SH-SY5Y (cell line): ENCODE measurements at regions not wholly inside any gene's neighbourhood (a gene's known extent, or its start where the extent isn't known, plus 50 kb on each side); places are given as distances from the start of the nearest gene placed in this dataset.

Experiments used
- GATA2 ChIP-seq: IDR thresholded peaks from 2 replicates; pipeline ENCODE4 v1.6.1; 2011; ENCODE audit warnings: mild to moderate bottlenecking, low read depth, low read length
- GATA3 ChIP-seq: IDR thresholded peaks from 2 replicates; pipeline ENCODE4 v1.6.1; 2011; ENCODE audit warnings: low read depth, mild to moderate bottlenecking, low read length, moderate library complexity

DNA sequence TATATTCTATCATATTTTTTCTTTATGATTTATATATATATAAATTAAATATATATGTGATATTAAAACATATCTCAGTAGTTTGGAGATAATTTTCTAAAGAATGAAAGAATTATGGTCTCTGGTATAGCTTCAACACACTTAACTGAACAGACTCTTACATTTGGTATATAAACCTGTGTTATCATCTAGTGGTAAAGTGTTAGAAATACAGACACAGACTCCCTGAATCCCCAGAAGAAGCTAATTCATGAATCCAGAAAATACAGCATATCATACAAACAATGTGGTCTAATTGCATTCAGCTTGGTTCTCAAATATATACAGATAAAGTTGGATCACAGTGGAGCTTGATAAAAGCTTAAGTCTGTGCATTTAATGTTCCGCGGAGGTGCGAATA is 1100.4 kb downstream of the ROBO2 start:
- no peak for TF ChIP-seq GATA2
- no peak for TF ChIP-seq GATA3
